Left cardiac atrium (tissue), 4 donors: ENCODE measurements at regions not wholly inside any gene's neighbourhood (a gene's known extent, or its start where the extent isn't known, plus 50 kb on each side); places are given as distances from the start of the nearest gene placed in this dataset.

ENCODE experiments used
- ATAC-seq, 2 donors: fragments of 200-7000 bp; cut with Tn5 transposase; one replicate each; pipeline ENCODE4 v1.9.1; 2020; ENCODE audit warnings: mild to moderate bottlenecking in 2 of 2, moderate library complexity in 2 of 2
- DNase-seq: peaks from one replicate; pipeline ENCODE4 v3.0.0-alpha.2; 2020
- intact Hi-C, 2 donors: fragments of 100-400 bp; cut with DNase I; formaldehyde crosslinking; loops; one replicate each; pipeline versions ENCODE4 v1.14.1 to v1.15.1; 2022 to 2023
- donor health status: DM: no; HTN: yes; CAD: no.
- donor health status: DM: no; HTN: yes; CAD: no; lungs with severe emphysema.
- donor health status: DM: yes; HTN: yes; CAD: no.
- donor health status: Dilated cardiomyopathy.

GRCh38 chr9:78620303-78620702, 323.4 kb downstream of the PSAT1 start:
- no peak for DNase-seq
- intact Hi-C loops, result no loop called here
- no peak for ATAC-seq

GRCh38 chr9:78620764-78621163, 323.8 kb downstream of the PSAT1 start:
- ATAC-seq, result no peak
- intact Hi-C loops, result no loop called here
- no peak for DNase-seq

GRCh38 chr9:78622126-78622525, 325.2 kb downstream of the PSAT1 start:
- intact Hi-C loops, result no loop called here
- DNase-seq (no peak), ATAC-seq (no peak)

DNA sequence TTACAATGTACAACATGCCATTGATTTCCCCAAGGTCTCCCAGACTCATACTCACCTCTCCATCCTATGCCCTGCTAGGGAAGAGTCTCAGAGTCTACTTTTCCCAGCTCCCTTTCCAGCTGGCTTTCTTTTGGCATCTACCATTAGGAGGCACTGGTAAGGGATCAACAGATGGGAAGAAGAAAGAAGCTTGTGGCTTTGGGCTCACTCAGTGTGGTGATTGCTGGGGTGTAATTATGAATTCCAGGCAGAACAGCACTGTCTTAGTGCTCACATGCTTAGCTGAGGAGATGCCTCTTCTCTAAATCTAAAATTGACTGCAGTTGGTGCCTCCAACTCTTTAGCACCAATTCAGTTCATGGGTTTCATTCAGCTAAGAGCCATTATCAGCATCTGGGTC, 330.0 kb downstream of the PSAT1 start:
- no peak for ATAC-seq
- intact Hi-C loops, result no loop called here

DNA sequence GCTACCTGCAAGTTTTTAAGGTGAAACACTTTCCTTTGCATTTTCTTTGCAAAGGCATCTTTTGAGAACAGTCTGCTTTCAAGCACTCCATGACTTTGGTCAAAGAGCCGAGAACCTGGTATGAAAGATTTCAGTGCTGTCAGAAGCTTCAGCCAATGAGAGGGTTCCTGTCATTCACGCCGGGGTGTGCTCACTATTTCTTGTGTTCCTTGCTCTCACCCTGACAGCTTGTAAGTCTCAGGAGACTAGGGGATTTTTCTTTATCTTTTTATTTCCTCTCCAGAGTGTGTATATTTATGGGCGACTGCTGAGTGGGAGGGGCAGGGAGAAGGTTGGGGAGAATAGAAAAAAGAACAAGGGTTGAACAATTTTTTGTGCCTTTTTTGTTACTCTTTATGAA, 334.0 kb downstream of the PSAT1 start:
- ATAC-seq (no peak), DNase-seq (no peak)
- intact Hi-C loops, result no loop called here

More for the DNA sequence above, 330.0 kb downstream of the PSAT1 start:
- no peak for DNase-seq

GRCh38 chr9:78640728-78641127, 343.8 kb downstream of the PSAT1 start:
- intact Hi-C loops, result no loop called here
- no peak for ATAC-seq
- DNase-seq, result no peak

DNA sequence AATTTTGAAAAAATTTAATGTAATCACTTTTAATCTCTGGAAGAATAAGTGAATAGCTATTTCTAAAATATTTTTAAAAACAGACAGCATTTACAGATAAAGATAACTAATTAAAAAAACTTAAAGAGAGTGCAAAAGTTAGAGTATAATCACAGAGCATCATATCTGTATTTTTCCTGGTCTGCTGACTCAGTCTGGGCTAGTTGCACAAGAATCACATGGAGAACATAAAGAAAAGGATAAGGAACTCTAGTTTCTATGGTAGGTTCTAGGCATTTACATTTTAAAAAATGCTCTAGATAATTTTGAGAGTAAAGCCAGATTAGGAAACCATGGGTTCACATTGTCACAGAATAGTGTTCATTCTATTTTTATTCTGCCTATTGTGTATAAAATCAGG, 347.4 kb downstream of the PSAT1 start:
- intact Hi-C loops, result no loop called here
- DNase-seq (no peak), ATAC-seq (no peak)

DNA sequence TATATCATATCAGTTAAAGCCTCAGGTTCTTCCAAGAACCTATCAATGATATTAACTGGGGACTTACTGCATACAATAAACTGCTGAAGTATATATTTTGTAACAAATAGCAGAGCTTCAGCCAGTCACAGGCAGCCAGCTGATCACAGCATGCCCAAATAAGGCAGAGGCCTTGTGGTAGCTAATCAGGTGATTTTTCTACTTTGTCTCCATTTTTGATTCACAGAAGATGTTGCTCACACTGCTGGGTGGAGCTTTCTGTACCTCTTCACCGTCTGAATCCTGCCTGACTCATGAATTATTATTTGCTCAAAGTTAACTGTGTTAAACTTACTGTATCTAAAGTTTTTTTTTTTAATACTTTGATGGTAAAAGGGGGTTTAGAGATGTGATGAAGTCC, 357.4 kb downstream of the PSAT1 start:
- intact Hi-C loops, result no loop called here
- ATAC-seq (no peak), DNase-seq (no peak)

GRCh38 chr9:78663369-78663768, 366.4 kb downstream of the PSAT1 start:
- intact Hi-C loops, result no loop called here
- ATAC-seq (no peak), DNase-seq (peak; percentile 14)

DNA sequence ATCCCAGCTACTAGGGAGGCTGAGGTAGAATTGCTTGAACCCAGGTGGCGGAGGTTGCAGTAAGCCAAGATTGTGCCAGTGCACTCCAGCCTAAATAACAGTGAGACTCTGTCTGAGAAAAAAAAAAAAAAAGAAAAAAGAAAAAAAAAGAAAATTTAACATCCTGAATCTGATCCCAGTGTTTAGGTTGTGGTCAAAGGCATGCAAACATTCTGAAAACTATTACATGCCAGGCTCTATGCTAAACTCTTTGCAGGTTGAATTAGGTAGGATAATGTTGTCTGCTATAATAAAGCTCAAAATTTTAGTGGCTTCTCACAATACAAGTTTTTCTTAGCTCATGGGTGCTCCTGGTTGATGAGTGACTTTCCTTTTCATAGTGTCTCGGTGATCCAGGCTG, 367.4 kb downstream of the PSAT1 start:
- DNase-seq (no peak), ATAC-seq (no peak)
- intact Hi-C loops, result no loop called here

GRCh38 chr9:78666818-78667414, 370.0 kb downstream of the PSAT1 start:
- DNase-seq (no peak), ATAC-seq (no peak)
- intact Hi-C loops, result no loop called here

- intact Hi-C loops, result no loop called here
- no peak for ATAC-seq
- no peak for DNase-seq
These were observed 371.4 kb downstream of the PSAT1 start for GRCh38 chr9:78668148-78668832.

- no peak for DNase-seq
- ATAC-seq, result no peak
- intact Hi-C loops, result no loop called here
These were observed 372.7 kb downstream of the PSAT1 start for GRCh38 chr9:78669591-78669990.

DNA sequence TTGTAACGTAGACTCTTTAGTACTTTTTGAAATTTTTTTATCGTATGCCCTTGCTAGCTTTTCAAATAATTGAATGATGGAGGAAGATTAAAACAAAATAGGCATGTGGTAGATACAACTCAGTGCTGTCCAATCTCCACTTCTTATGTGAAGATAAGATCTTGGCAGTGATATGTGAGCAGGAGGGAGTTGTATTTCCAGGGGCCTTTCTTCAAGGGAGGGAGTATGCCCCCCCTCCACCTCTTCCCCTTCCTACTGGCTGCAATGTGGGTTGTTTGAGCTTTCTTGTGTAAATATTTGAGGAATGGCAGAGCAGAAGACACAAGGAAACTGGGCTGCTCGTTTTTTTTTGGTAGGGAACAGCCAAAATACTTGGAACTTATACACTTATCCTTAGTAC, 374.9 kb downstream of the PSAT1 start:
- ATAC-seq, result no peak
- intact Hi-C loops, result no loop called here
- DNase-seq, result no peak

GRCh38 chr9:78674874-78675273, 377.9 kb downstream of the PSAT1 start:
- ATAC-seq (no peak), DNase-seq (no peak)
- intact Hi-C loops, result no loop called here

GRCh38 chr9:78676009-78676408, 379.1 kb downstream of the PSAT1 start:
- DNase-seq (no peak), ATAC-seq (no peak)
- intact Hi-C loops, result no loop called here

DNA sequence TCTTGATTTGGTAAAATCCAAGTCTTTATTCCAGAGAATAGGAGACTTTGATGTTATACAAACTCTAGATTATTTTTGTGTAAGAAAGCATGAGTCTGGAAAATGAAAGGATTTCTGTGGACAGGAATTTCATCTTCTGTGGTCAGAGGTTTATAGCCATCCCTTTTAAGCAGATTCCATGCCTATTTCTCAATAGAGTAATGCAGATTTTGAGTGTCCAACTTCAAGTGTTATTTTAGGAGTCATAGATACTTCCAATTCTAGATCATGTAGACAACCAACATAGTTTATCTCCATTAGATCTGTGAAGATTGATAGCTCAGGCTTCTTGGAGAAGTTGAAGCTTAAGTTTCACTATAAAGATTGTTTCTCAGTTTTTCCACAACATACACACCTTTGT, 379.7 kb downstream of the PSAT1 start:
- intact Hi-C loops, result no loop called here
- DNase-seq (no peak), ATAC-seq (no peak)

GRCh38 chr9:78677326-78677725, 380.4 kb downstream of the PSAT1 start:
- ATAC-seq (no peak), DNase-seq (no peak)
- intact Hi-C loops, result no loop called here

GRCh38 chr9:78678877-78679276, 382.0 kb downstream of the PSAT1 start:
- no peak for ATAC-seq

GRCh38 chr9:78680196-78680595, 383.3 kb downstream of the PSAT1 start:
- intact Hi-C loops, result no loop called here
- ATAC-seq (no peak), DNase-seq (no peak)

More at GRCh38 chr9:78678877-78679276, 382.0 kb downstream of the PSAT1 start:
- intact Hi-C loops, result no loop called here
- no peak for DNase-seq

DNA sequence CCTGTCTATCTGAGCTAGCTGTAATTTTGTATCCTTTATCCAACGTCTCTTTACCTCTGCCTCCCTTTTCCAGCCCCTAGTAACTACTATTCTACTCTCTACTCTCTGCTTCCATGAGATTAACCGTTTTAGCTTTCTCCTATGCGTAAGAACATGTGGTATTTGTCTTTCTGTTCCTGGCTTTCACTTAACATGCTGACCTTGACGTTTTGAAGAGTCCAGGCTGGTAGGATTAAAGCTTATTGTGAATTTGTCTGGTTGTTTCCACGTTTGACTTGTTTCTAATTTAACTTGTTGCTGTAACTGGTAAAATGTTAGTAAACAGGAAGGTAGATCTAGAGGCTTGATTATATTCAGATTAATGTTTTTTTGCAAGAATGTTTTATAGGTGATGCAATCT, 385.3 kb downstream of the PSAT1 start:
- intact Hi-C loops, result no loop called here
- no peak for ATAC-seq
- no peak for DNase-seq
